Dermis microvascular lymphatic vessel endothelial cell (primary cell): ENCODE measurements at regions not wholly inside any gene's neighbourhood (a gene's known extent, or its start where the extent isn't known, plus 50 kb on each side); places are given as distances from the start of the nearest gene placed in this dataset.

Experiments
- DNase-seq, 2 donors: peaks; one replicate each; pipeline versions ENCODE4 v3.0.0 to v3.0.0-alpha.2; 2010; ENCODE audit warnings: low read depth in 2 of 2

DNA sequence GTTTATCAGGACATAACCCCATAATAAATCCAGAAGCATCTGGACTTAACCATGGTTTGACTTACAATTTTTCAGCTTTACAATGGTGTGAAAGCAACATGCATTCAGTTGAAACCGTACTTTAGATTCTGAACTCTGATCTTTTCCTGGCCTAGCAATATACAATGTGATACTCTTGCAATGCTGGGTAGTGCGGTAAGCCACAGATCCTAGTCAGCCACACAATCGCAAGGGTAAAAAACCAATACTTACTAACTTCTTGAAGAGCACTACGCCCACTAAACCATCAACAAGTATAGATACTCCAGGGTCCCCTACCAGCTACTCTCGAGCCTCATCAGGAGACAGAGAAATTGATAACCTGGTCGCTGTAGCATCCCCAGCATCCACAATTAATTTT, 71.0 kb upstream of the CCDC150 start:
- DNase-seq, result no peak

DNA sequence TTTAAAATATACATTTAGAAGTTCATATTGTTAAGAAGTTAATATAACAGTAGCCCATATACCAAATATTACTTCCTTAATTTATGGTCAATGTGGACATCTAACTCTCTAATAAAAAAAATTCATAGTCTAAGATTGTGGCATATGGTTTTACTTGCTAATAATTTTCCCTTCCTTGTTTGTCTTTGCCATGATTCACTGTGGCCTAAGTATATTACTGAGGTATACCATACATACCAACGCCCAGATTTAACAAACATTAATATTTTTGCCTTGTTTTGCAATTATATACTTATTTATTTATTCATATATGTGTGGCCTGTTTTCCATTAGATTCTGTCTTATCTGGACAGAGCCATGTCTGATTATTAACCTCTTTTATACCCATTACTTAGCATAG, 54.6 kb upstream of the CCDC150 start:
- DNase-seq, result no peak

DNA sequence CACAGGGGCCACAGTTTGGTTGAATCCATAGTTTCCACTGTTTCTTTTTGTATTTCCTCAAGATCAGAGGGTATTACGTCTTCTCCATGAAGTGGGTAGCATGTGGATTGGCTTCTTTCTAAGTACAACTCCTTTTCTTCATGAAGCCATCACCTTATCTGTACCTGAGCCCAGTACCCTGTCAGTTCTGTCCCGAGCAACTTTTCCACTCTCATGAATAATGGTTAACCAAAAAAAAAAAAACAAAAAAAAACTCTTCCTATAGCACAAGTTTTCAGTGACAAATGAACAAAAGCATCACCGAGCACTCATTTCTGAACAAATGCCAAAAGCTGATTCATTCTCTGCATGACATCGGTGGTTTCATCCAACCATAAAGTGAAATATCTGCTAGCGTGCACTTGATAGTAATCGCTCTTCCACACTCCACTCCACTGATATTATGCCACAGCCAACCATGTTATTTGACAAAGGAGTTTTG, 53.0 kb upstream of the CCDC150 start:
- DNase-seq, result peak; percentile 88 to 92

- DNase-seq, result no peak
Observed at GRCh38 chr2:196587056-196587455, 52.5 kb upstream of the CCDC150 start.

DNA sequence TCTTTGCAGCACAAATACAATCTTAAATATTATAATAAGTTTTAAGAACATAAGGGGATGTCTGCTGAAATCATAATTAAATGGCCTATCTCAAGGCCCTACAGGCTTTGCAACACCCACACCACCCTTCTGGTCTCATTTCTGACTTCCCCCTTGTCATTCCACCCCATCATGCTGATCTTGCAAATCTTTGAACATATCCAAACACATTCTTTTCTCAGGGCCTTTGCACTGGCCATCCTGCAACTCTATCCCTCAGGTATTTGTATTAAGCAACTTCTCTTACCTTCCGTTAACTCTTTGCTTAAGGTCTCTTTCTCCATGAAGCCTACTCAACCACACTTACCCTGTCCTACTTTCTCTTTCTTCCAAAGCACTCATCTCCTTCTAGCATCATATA, 51.8 kb upstream of the CCDC150 start:
- no peak for DNase-seq

DNA sequence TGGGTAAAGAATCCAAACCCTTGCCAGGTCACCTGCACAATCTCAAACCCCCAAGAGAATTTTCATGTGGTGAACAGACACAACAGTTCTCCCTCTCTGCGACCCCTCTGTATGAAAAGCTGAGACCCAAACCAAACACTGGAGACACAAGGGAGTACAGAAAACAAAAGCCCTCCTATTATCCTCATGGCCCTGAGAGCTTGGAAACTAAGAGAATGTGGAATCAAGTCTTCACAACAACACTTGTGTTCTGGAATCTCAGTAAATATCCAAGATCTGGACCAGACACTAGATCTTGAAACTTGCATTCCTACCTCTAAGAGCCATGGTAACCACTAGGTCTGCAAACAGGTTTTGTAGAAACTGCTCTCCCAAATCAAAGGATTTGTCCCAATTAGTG, 50.1 kb upstream of the CCDC150 start:
- DNase-seq, result no peak
